ENCODE measurements at regions not wholly inside any gene's neighbourhood (a gene's known extent, or its start where the extent isn't known, plus 50 kb on each side); places are given as distances from the start of the nearest gene placed in this dataset.

GRCh38 chr22:23414727-23415489 is 165.2 kb downstream of the IGLL1 start:
- CTCF ChIA-PET (ENCODE audit: low intra/inter-chr PET ratio) = no interaction called here
- Histone ChIP-seq H3K9me3 (replicated peaks; ENCODE audit: control insufficient read depth, insufficient read depth, low read depth, low read length) (no peaks in the 10 kb centered on the region), H3K9me1 (ENCODE audit: control insufficient read depth, insufficient read depth, low read length) (no peaks in the 10 kb centered on the region), H3K79me2 (ENCODE audit: control insufficient read depth, insufficient read depth, low read length) (no peaks in the 10 kb centered on the region), H3K4me2 (ENCODE audit: insufficient read depth, low read length) (no peak overlapping the region), H3K4me3 (no peak overlapping the region), H3K4me1 (replicated peaks in 1 of 2; ENCODE audit: control insufficient read depth in 2 of 2, insufficient read depth in 2 of 2, low read length in 2 of 2) (peaks cover 0 to 9% of the 10 kb centered on the region in 2 experiments; a peak in 2 of 5 replicates), H4K20me1 (replicated peaks; ENCODE audit: control insufficient read depth, insufficient read depth, low read length) (no peaks in the 10 kb centered on the region), H3K36me3 (ENCODE audit: control insufficient read depth, insufficient read depth, low read length) (no peaks in the 10 kb centered on the region), H3K27me3 (ENCODE audit: control insufficient read depth in 2 of 2, insufficient read depth in 2 of 2, low read length in 2 of 2) (peaks cover 0 to 23% of the 10 kb centered on the region in 2 experiments; a peak in 4 of 5 replicates), H3K27ac (ENCODE audit: extremely low read depth, low read depth, low read length) (no peak overlapping the region), H2AFZ (ENCODE audit: low read depth, low read length) (no peak overlapping the region), H3K9ac (ENCODE audit: insufficient read depth in 1 of 2, low read depth in 2 of 2, low read length in 2 of 2) (no peak overlapping the region)
- DNase-seq (ENCODE audit: extremely low read depth in 1 of 4, low spot score in 3 of 4) (no peak), ATAC-seq (no peak), FAIRE-seq (no peak)
- in situ Hi-C loops (cut with MboI) = no loop called here
- BruUV-seq (replicated peaks) = no TSS peak
- TF ChIP-seq RUNX1 (IDR thresholded peaks at IDR 0.05; ENCODE audit: low read depth) = no peak
- no peak for TF ChIP-seq NFE2 (IDR thresholded peaks at IDR 0.05; ENCODE audit: low read depth)
- TF ChIP-seq CREM (IDR thresholded peaks at IDR 0.05; ENCODE audit: low read depth) = no peak
- no peak for TF ChIP-seq ZZZ3 (IDR thresholded peaks at IDR 0.05)
- no peak for TF ChIP-seq ZNF589 (CRISPR knock-in tag; IDR thresholded peaks at IDR 0.05; ENCODE audit: low read depth)
- no peak for TF ChIP-seq ZKSCAN1 (IDR thresholded peaks at IDR 0.05; ENCODE audit: low read depth, low read length)
- TF ChIP-seq NR1H2 (CRISPR knock-in tag; IDR thresholded peaks at IDR 0.05) = no peak
- TF ChIP-seq DMBX1 (CRISPR knock-in tag; IDR thresholded peaks at IDR 0.05; ENCODE audit: borderline replicate concordance) = no peak
- TF ChIP-seq NFXL1 (CRISPR knock-in tag; IDR thresholded peaks at IDR 0.05) = no peak
- intact Hi-C loops (cut with micrococcal nuclease) = no loop called here
- POLR2A ChIA-PET = no interaction called here
- WGBS (ENCODE audit: insufficient coverage, low coverage, missing lambda C conversion rate) = 26% methylated on average over 21 of the region's 38 CpGs

Measured in K562 (cell line).